ENCODE measurements at regions not wholly inside any gene's neighbourhood (a gene's known extent, or its start where the extent isn't known, plus 50 kb on each side); places are given as distances from the start of the nearest gene placed in this dataset.

- no peak for DNase-seq (ENCODE audit: low spot score)
- no peak for TF ChIP-seq CTCF (IDR thresholded peaks at IDR 0.05; ENCODE audit: extremely low read depth, missing control alignments)
Observed at GRCh38 chr5:36481454-36482120, 124.8 kb upstream of the SLC1A3 start.

- no peak for DNase-seq (ENCODE audit: low spot score)
- no peak for TF ChIP-seq CTCF (IDR thresholded peaks at IDR 0.05; ENCODE audit: extremely low read depth, missing control alignments)
Observed at GRCh38 chr5:36482812-36483211, 123.6 kb upstream of the SLC1A3 start.

- TF ChIP-seq CTCF (IDR thresholded peaks at IDR 0.05; ENCODE audit: extremely low read depth, missing control alignments), result no peak
- no peak for DNase-seq (ENCODE audit: low spot score)
Observed at GRCh38 chr5:36489505-36489904, 116.9 kb upstream of the SLC1A3 start.

- DNase-seq (ENCODE audit: low spot score), result no peak
- no peak for TF ChIP-seq CTCF (IDR thresholded peaks at IDR 0.05; ENCODE audit: extremely low read depth, missing control alignments)
Observed at GRCh38 chr5:36491856-36492255, 114.5 kb upstream of the SLC1A3 start.

GRCh38 chr5:36492984-36493654 is 113.3 kb upstream of the SLC1A3 start:
- no peak for TF ChIP-seq CTCF (IDR thresholded peaks at IDR 0.05; ENCODE audit: extremely low read depth, missing control alignments)

GRCh38 chr5:36494028-36494427 is 112.4 kb upstream of the SLC1A3 start:
- TF ChIP-seq CTCF (IDR thresholded peaks at IDR 0.05; ENCODE audit: extremely low read depth, missing control alignments), result no peak
- no peak for DNase-seq (ENCODE audit: low spot score)

More at GRCh38 chr5:36492984-36493654, 113.3 kb upstream of the SLC1A3 start:
- DNase-seq (ENCODE audit: low spot score), result no peak

GRCh38 chr5:36494841-36495601 is 111.4 kb upstream of the SLC1A3 start:
- DNase-seq (ENCODE audit: low spot score), result no peak
- no peak for TF ChIP-seq CTCF (IDR thresholded peaks at IDR 0.05; ENCODE audit: extremely low read depth, missing control alignments)

Measured in GM20000 (cell line).